ENCODE measurements at regions not wholly inside any gene's neighbourhood (a gene's known extent, or its start where the extent isn't known, plus 50 kb on each side); places are given as distances from the start of the nearest gene placed in this dataset.

DNA sequence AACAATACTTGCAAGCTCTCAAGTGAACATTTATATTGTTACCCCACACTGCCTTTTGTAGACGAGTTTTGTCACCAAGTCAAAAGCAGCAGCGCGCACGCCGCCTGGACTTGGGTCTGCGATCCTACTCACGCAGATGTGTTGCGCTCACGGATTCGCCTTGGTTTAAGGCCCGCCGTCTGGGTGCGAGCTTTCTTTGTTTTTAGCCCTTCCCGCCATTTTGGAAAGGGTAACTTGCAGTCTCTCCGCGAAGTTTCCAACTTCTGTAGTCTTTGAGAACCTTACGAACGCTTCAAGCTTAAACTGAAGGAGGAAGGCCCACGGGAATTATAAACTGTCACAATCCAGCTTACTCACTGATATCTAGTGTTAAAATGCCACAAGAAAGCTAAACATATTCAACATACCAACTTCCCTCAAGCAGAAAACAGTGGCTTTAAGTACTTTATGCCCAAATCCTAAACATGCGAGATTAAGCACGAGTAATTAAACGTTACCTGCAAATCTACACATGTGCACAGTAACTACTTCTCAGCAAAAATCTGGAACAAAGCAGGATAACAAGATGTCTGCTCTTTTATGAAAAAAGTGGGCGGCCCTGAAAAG is 80.4 kb upstream of the BTN3A2 start:
- DNase-seq (ENCODE audit: extremely low read depth, low read depth, low spot score) = no peak

GRCh38 chr6:26285143-26286134 is 79.6 kb upstream of the BTN3A2 start:
- peak; percentile 96 for DNase-seq (ENCODE audit: extremely low read depth, low read depth, low spot score)

- DNase-seq (ENCODE audit: extremely low read depth, low read depth, low spot score) = no peak
Measured at GRCh38 chr6:26286168-26286877, 78.7 kb upstream of the BTN3A2 start.

GRCh38 chr6:26288155-26288554 is 76.8 kb upstream of the BTN3A2 start:
- DNase-seq (ENCODE audit: extremely low read depth, low read depth, low spot score) = no peak

- DNase-seq (ENCODE audit: extremely low read depth, low read depth, low spot score) = no peak
Measured at GRCh38 chr6:26290941-26291340, 74.1 kb upstream of the BTN3A2 start.

GRCh38 chr6:26292709-26293108 is 72.3 kb upstream of the BTN3A2 start:
- no peak for DNase-seq (ENCODE audit: extremely low read depth, low read depth, low spot score)

DNA sequence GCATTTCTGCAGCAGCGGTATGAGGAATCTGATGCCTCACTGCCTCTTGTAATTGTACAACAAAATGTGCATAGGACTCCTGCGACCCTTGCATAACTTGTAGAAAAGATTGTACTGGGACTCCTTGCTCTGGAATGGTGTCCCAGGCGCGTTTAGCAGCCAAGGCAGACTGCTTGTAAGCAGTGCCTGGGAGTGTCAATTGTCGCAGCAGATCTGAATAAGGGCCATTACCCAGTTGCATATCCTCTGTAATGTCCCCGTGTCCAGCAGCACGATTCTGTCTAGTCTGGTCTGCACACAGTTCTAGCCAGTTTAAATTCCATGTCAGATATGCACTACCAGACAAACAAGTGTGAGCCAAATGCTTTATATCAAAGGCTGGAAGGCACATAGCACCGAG is 70.7 kb upstream of the BTN3A2 start:
- no peak for DNase-seq (ENCODE audit: extremely low read depth, low read depth, low spot score)

- DNase-seq (ENCODE audit: extremely low read depth, low read depth, low spot score) = peak; percentile 37
Measured at GRCh38 chr6:26295691-26296555, 69.1 kb upstream of the BTN3A2 start.

DNA sequence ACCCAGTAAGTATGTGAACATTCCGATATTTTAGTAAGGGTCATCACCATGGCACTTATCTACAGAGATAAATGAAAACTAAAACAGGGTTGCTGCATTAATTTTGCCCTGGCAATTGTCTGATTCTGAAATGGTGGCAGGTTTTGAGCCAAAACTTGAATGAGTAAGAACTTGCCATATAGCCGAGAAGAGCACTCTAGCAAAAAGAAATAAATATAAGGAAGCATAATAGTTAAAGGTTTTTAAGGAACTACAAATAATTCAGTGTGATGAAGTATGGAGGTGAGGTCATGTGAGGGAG is 68.5 kb upstream of the BTN3A2 start:
- DNase-seq (ENCODE audit: extremely low read depth, low read depth, low spot score) = no peak

DNA sequence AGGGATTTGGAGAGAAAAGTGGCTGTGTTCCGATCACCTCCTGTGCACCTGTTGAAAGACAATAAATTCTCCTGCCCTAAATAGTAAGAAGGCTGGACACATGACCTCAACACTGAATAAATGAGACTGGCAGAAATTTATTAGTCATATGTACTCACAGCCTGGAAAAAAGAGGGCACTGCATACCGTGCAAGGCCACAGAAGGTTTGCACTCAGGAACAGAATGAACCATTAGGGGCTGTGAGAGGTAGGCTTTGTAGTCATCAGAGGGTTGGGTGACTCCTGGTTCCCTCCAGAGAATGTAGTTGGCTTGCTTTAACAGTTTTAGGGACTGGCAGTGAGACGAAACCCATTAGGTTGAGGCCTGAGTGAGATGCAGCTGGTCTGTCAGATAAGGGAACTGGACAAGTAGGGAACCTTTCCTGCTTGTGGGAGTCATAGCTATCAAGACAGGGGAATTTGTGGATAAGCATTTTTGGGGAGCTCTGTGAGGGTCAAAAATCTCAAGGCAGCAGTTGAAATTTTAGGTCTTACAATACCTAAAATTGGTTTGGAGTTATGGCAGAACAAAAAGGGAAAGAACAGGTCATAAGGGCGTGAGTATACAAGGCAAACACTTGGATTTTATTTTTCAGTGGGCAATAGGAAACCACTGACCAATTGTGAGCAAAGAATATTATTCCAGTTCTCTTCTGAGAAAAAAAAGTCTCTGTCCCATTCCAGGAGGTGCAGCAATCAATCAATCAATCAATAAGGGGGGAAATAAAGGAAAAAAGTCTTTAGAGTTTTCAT is 67.9 kb upstream of the BTN3A2 start:
- DNase-seq (ENCODE audit: extremely low read depth, low read depth, low spot score) = no peak

- DNase-seq (ENCODE audit: extremely low read depth, low read depth, low spot score) = no peak
Measured at GRCh38 chr6:26299286-26300042, 65.5 kb upstream of the BTN3A2 start.

GRCh38 chr6:26300043-26300331 is 65.0 kb upstream of the BTN3A2 start:
- DNase-seq (ENCODE audit: extremely low read depth, low read depth, low spot score) = no peak

DNA sequence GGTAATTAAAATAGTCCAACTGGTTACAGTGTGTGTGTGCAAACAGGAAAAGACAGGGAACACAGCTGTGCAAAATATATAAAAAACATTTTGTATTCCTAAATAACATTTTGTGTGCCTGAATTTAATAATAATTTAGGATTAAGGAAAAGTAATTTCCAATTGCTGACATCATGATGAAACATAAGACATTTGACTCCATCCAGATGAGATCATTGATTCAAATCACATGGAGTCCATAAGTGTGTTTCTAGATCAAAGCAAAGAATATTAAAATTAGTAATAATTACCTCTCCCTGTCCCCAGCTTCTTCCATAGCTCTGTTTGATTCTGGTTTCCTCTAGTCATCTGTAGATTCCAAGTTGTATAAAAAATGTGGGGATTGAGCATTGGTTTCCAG is 64.6 kb upstream of the BTN3A2 start:
- DNase-seq (ENCODE audit: extremely low read depth, low read depth, low spot score) = no peak

- no peak for DNase-seq (ENCODE audit: extremely low read depth, low read depth, low spot score)
Measured at GRCh38 chr6:26300828-26301227, 64.2 kb upstream of the BTN3A2 start.

DNA sequence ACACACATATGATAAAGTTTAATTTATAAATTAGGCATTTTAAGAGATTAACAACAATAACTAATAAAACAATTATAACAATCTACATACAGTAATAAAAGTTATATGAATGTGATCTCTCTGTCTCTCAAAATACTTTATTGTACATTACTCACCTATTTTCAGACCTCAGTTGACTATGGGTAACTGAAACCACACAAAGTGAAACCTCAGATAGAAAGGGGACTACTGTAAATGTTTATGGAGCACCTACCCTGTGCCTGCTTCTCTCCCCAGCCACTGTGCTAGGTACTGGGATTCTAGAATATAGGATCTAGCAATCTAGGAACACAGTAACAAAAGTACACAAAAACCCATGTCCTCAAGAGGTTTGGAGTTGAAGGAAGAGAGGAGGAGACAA is 63.4 kb upstream of the BTN3A2 start:
- DNase-seq (ENCODE audit: extremely low read depth, low read depth, low spot score) = no peak

DNA sequence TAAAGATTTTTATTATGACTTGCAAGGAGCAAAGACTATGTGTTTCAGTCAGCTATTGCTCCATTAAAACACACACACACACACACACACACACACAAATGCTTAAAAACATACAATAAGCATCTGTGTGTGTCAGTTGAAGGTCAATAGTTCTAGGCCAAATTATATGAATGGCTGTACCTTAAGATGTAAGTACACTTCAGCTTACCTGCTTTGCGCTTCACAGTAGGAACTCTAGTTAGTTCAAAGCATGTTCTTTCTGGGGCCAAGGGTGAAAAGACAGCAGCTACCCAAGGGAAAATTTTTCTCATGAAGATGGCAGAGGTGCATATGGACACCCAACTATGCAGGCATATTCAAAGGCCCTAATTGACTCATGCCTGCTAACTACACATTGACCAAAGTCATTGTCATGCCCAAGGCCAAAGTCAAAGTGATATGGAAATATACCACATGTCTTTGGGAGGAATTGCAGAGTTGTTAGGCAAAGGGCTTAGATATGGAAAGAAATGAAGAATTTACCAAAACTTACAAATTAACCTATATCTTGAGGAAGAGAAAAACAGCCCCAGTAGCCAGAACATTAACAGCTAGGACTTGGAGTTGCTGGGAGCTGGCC is 61.9 kb upstream of the BTN3A2 start:
- DNase-seq (ENCODE audit: extremely low read depth, low read depth, low spot score) = no peak

- no peak for DNase-seq (ENCODE audit: extremely low read depth, low read depth, low spot score)
Measured at GRCh38 chr6:26304213-26304796, 60.7 kb upstream of the BTN3A2 start.

- DNase-seq (ENCODE audit: extremely low read depth, low read depth, low spot score) = no peak
Measured at GRCh38 chr6:26304797-26305640, 60.0 kb upstream of the BTN3A2 start.
